ENCODE measurements at regions not wholly inside any gene's neighbourhood (a gene's known extent, or its start where the extent isn't known, plus 50 kb on each side); places are given as distances from the start of the nearest gene placed in this dataset.

GRCh38 chr12:124440841-124441381 is 126.5 kb downstream of the NCOR2 start:
- ChIA-PET POLR2A (no interaction called here), CTCF (ENCODE audit: unreplicated experiment) (no interaction called here)
- Histone ChIP-seq H3K4me3 (ENCODE audit: low read depth, low read length, poor library complexity, severe bottlenecking) (no peak overlapping the region), H3K9me3 (ENCODE audit: low read length) (no peaks in the 10 kb centered on the region), H3K27ac (ENCODE audit: low read depth, low read length, poor library complexity, severe bottlenecking) (no peak overlapping the region), H3K36me3 (ENCODE audit: insufficient read depth, low read length) (peaks cover 8% of the 10 kb centered on the region; the same call in 1 of the 2 replicates), H3K4me2 (ENCODE audit: low read length) (no peak overlapping the region), H3K4me1 (ENCODE audit: insufficient read depth, low read length, poor library complexity, severe bottlenecking) (no peaks in the 10 kb centered on the region), H4K20me1 (ENCODE audit: insufficient read depth, low read length) (no peaks in the 10 kb centered on the region), H3K79me2 (ENCODE audit: insufficient read depth, low read depth, low read length) (no peaks in the 10 kb centered on the region), H2AFZ (ENCODE audit: low read length) (no peak overlapping the region), H3K9me2 (ENCODE audit: insufficient read depth, low read length) (no peaks in the 10 kb centered on the region)
- BruUV-seq (replicated peaks) = no TSS peak
- intact Hi-C loops (cut with micrococcal nuclease; ENCODE audit: unreplicated experiment) = no loop called here
- TF ChIP-seq EZH2phosphoT487 (IDR thresholded peaks at IDR 0.05; ENCODE audit: borderline replicate concordance, low read depth, low read length) = no peak
- TF ChIP-seq CTCF (conservative IDR thresholded peaks at IDR 0.05; ENCODE audit: low read length) = no peak
- no peak for DNase-seq (ENCODE audit: low spot score)

- no peaks in the 10 kb centered on the region for H4K20me1 ChIP-seq (ENCODE audit: insufficient read depth, low read length)
- TF ChIP-seq CTCF (conservative IDR thresholded peaks at IDR 0.05; ENCODE audit: low read length) = no peak
- TF ChIP-seq EZH2phosphoT487 (IDR thresholded peaks at IDR 0.05; ENCODE audit: borderline replicate concordance, low read depth, low read length) = no peak
- H3K4me2 ChIP-seq (ENCODE audit: low read length) = no peak overlapping the region
- no peak overlapping the region for H3K27ac ChIP-seq (ENCODE audit: low read depth, low read length, poor library complexity, severe bottlenecking)
- H3K9me2 ChIP-seq (ENCODE audit: insufficient read depth, low read length) = no peaks in the 10 kb centered on the region
- no peaks in the 10 kb centered on the region for H3K9me3 ChIP-seq (ENCODE audit: low read length)
- POLR2A ChIA-PET = no interaction called here
- intact Hi-C loops (cut with micrococcal nuclease; ENCODE audit: unreplicated experiment) = no loop called here
- no TSS peak for BruUV-seq (replicated peaks)
- H3K36me3 ChIP-seq (ENCODE audit: insufficient read depth, low read length) = peaks cover 8% of the 10 kb centered on the region; the same call in 1 of the 2 replicates
- H3K4me3 ChIP-seq (ENCODE audit: low read depth, low read length, poor library complexity, severe bottlenecking) = no peak overlapping the region
- DNase-seq (ENCODE audit: low spot score) = no peak
- H2AFZ ChIP-seq (ENCODE audit: low read length) = no peak overlapping the region
- H3K4me1 ChIP-seq (ENCODE audit: insufficient read depth, low read length, poor library complexity, severe bottlenecking) = no peaks in the 10 kb centered on the region
- CTCF ChIA-PET (ENCODE audit: unreplicated experiment) = no interaction called here
- no peaks in the 10 kb centered on the region for H3K79me2 ChIP-seq (ENCODE audit: insufficient read depth, low read depth, low read length)
Measured at GRCh38 chr12:124440031-124440626, 127.3 kb downstream of the NCOR2 start.

GRCh38 chr12:124438437-124439056 is 128.9 kb downstream of the NCOR2 start:
- ChIA-PET POLR2A (no interaction called here), CTCF (ENCODE audit: unreplicated experiment) (no interaction called here)
- no peaks in the 10 kb centered on the region for H4K20me1 ChIP-seq (ENCODE audit: insufficient read depth, low read length)
- H3K9me3 ChIP-seq (ENCODE audit: low read length) = no peaks in the 10 kb centered on the region
- peaks cover 5% of the 10 kb centered on the region; the same call in 1 of the 2 replicates for H3K36me3 ChIP-seq (ENCODE audit: insufficient read depth, low read length)
- H3K9me2 ChIP-seq (ENCODE audit: insufficient read depth, low read length) = no peaks in the 10 kb centered on the region
- DNase-seq (ENCODE audit: low spot score) = peak; percentile 22
- H3K79me2 ChIP-seq (ENCODE audit: insufficient read depth, low read depth, low read length) = no peaks in the 10 kb centered on the region
- no peak overlapping the region for H3K4me3 ChIP-seq (ENCODE audit: low read depth, low read length, poor library complexity, severe bottlenecking)
- no peaks in the 10 kb centered on the region for H3K4me1 ChIP-seq (ENCODE audit: insufficient read depth, low read length, poor library complexity, severe bottlenecking)
- intact Hi-C loops (cut with micrococcal nuclease; ENCODE audit: unreplicated experiment) = no loop called here
- no TSS peak for BruUV-seq (replicated peaks)
- H3K27ac ChIP-seq (ENCODE audit: low read depth, low read length, poor library complexity, severe bottlenecking) = no peak overlapping the region
- H3K4me2 ChIP-seq (ENCODE audit: low read length) = no peak overlapping the region
- H2AFZ ChIP-seq (ENCODE audit: low read length) = no peak overlapping the region
- TF ChIP-seq EZH2phosphoT487 (IDR thresholded peaks at IDR 0.05; ENCODE audit: borderline replicate concordance, low read depth, low read length) = no peak

All from OCI-LY7 (cell line).